ENCODE measurements at regions not wholly inside any gene's neighbourhood (a gene's known extent, or its start where the extent isn't known, plus 50 kb on each side); places are given as distances from the start of the nearest gene placed in this dataset.

- H3K4me3 Mint-ChIP-seq (ENCODE audit: unreplicated experiment) = no peak overlapping the region
- H3K4me1 Mint-ChIP-seq (ENCODE audit: unreplicated experiment) = peaks cover 2% of the 10 kb centered on the region
- peaks cover 2% of the 10 kb centered on the region for H3K27me3 Mint-ChIP-seq (ENCODE audit: unreplicated experiment)
- H3K9me3 Mint-ChIP-seq (ENCODE audit: unreplicated experiment) = no peaks in the 10 kb centered on the region
- no peak for DNase-seq (ENCODE audit: extremely low spot score, unreplicated experiment)
- no peak overlapping the region for H3K27ac Mint-ChIP-seq (ENCODE audit: unreplicated experiment)
- H3K36me3 Mint-ChIP-seq (ENCODE audit: unreplicated experiment) = no peaks in the 10 kb centered on the region
- TF ChIP-seq CTCF (IDR thresholded peaks at IDR 0.05) = no peak
These were observed 491.1 kb upstream of the GHITM start for GRCh38 chr10:83648201-83648600.

- Mint-ChIP-seq H3K4me1 (ENCODE audit: unreplicated experiment) (peaks cover 2% of the 10 kb centered on the region), H3K36me3 (ENCODE audit: unreplicated experiment) (no peaks in the 10 kb centered on the region), H3K27ac (ENCODE audit: unreplicated experiment) (no peak overlapping the region), H3K4me3 (ENCODE audit: unreplicated experiment) (no peak overlapping the region), H3K9me3 (ENCODE audit: unreplicated experiment) (no peaks in the 10 kb centered on the region), H3K27me3 (ENCODE audit: unreplicated experiment) (no peaks in the 10 kb centered on the region)
- TF ChIP-seq CTCF (IDR thresholded peaks at IDR 0.05) = no peak
- DNase-seq (ENCODE audit: extremely low spot score, unreplicated experiment) = no peak
These were observed 489.8 kb upstream of the GHITM start for GRCh38 chr10:83649471-83649870.

- no peak for DNase-seq (ENCODE audit: extremely low spot score, unreplicated experiment)
- TF ChIP-seq CTCF (IDR thresholded peaks at IDR 0.05) = no peak
- H3K36me3 Mint-ChIP-seq (ENCODE audit: unreplicated experiment) = no peaks in the 10 kb centered on the region
- H3K27ac Mint-ChIP-seq (ENCODE audit: unreplicated experiment) = no peak overlapping the region
- peaks cover 6% of the 10 kb centered on the region for H3K9me3 Mint-ChIP-seq (ENCODE audit: unreplicated experiment)
- H3K4me1 Mint-ChIP-seq (ENCODE audit: unreplicated experiment) = no peaks in the 10 kb centered on the region
- H3K4me3 Mint-ChIP-seq (ENCODE audit: unreplicated experiment) = no peak overlapping the region
- H3K27me3 Mint-ChIP-seq (ENCODE audit: unreplicated experiment) = no peaks in the 10 kb centered on the region
These were observed 484.6 kb upstream of the GHITM start for GRCh38 chr10:83654689-83655088.

- Mint-ChIP-seq H3K9me3 (ENCODE audit: unreplicated experiment) (peaks cover 14% of the 10 kb centered on the region), H3K4me1 (ENCODE audit: unreplicated experiment) (no peaks in the 10 kb centered on the region), H3K4me3 (ENCODE audit: unreplicated experiment) (no peak overlapping the region), H3K27me3 (ENCODE audit: unreplicated experiment) (no peaks in the 10 kb centered on the region), H3K36me3 (ENCODE audit: unreplicated experiment) (no peaks in the 10 kb centered on the region), H3K27ac (ENCODE audit: unreplicated experiment) (no peak overlapping the region)
- no peak for TF ChIP-seq CTCF (IDR thresholded peaks at IDR 0.05)
- DNase-seq (ENCODE audit: extremely low spot score, unreplicated experiment) = no peak
These were observed 482.4 kb upstream of the GHITM start for GRCh38 chr10:83656924-83657323.

GRCh38 chr10:83657487-83657886, 481.8 kb upstream of the GHITM start:
- no peaks in the 10 kb centered on the region for H3K4me1 Mint-ChIP-seq (ENCODE audit: unreplicated experiment)
- H3K27ac Mint-ChIP-seq (ENCODE audit: unreplicated experiment) = no peak overlapping the region
- H3K36me3 Mint-ChIP-seq (ENCODE audit: unreplicated experiment) = no peaks in the 10 kb centered on the region
- H3K4me3 Mint-ChIP-seq (ENCODE audit: unreplicated experiment) = no peak overlapping the region
- no peak for DNase-seq (ENCODE audit: extremely low spot score, unreplicated experiment)
- no peaks in the 10 kb centered on the region for H3K27me3 Mint-ChIP-seq (ENCODE audit: unreplicated experiment)
- TF ChIP-seq CTCF (IDR thresholded peaks at IDR 0.05) = no peak
- H3K9me3 Mint-ChIP-seq (ENCODE audit: unreplicated experiment) = peaks cover 14% of the 10 kb centered on the region

All from osteocyte (in vitro differentiated cells).